ENCODE measurements at regions not wholly inside any gene's neighbourhood (a gene's known extent, or its start where the extent isn't known, plus 50 kb on each side); places are given as distances from the start of the nearest gene placed in this dataset.

- TF ChIP-seq CTCF (IDR thresholded peaks at IDR 0.05) (no peak), POLR2A (IDR thresholded peaks at IDR 0.05) (no peak)
These were observed 109.0 kb upstream of the FSTL4 start for GRCh38 chr5:133721365-133721764.

Data from uterus (tissue), 2 donors.